H9 (cell line): ENCODE measurements at regions not wholly inside any gene's neighbourhood (a gene's known extent, or its start where the extent isn't known, plus 50 kb on each side); places are given as distances from the start of the nearest gene placed in this dataset.
A peak's percentile ranks its signal among the peaks of the same experiment; 100 is the strongest.

Experiments used
- DNase-seq: peaks from one replicate; pipeline ENCODE4 v3.0.0-alpha.2; 2017
- H2AFZ ChIP-seq: one replicate; pipeline ENCODE4 v1.6.1; 2013; ENCODE audit warnings: mild to moderate bottlenecking, low read length, control low read depth, moderate library complexity
- H2AK5ac ChIP-seq: 2 replicates; pipeline ENCODE4 v1.6.1; 2013; ENCODE audit warnings: low read length, control low read depth, mixed read lengths; ENCODE audit not compliant: insufficient read length
- H2BK120ac ChIP-seq: one replicate; pipeline ENCODE4 v1.6.1; 2013; ENCODE audit warnings: low read depth, mild to moderate bottlenecking, low read length, control low read depth, inconsistent platforms; ENCODE audit not compliant: poor library complexity, severe bottlenecking
- H2BK12ac ChIP-seq: 2 replicates; pipeline ENCODE4 v1.6.1; 2013; ENCODE audit warnings: low read length, control low read depth, mixed read lengths, low read depth; ENCODE audit not compliant: insufficient read length
- H2BK15ac ChIP-seq: 2 replicates; pipeline ENCODE4 v1.6.1; 2013; ENCODE audit warnings: low read depth, low read length, control low read depth
- H2BK20ac ChIP-seq: one replicate; pipeline ENCODE4 v1.6.1; 2013; ENCODE audit warnings: low read depth, mild to moderate bottlenecking, low read length, control low read depth, inconsistent platforms; ENCODE audit not compliant: poor library complexity, severe bottlenecking
- H2BK5ac ChIP-seq: 2 replicates; pipeline ENCODE4 v1.6.1; 2013; ENCODE audit warnings: low read length, control low read depth, mixed read lengths; ENCODE audit not compliant: insufficient read length
- H3K14ac ChIP-seq: 2 replicates; pipeline ENCODE4 v1.6.1; 2013; ENCODE audit warnings: low read length, control low read depth; ENCODE audit not compliant: insufficient read depth
- H3K18ac ChIP-seq: 2 replicates; pipeline ENCODE4 v1.6.1; 2013; ENCODE audit warnings: low read depth, mild to moderate bottlenecking, mixed read lengths, low read length, control low read depth; ENCODE audit not compliant: insufficient read length
- H3K23ac ChIP-seq: 2 replicates; pipeline ENCODE4 v1.6.1; 2013; ENCODE audit warnings: low read length, control low read depth, mixed read lengths, low read depth; ENCODE audit not compliant: insufficient read length
- H3K23me2 ChIP-seq: 2 replicates; pipeline ENCODE4 v1.6.1; 2013; ENCODE audit warnings: low read depth, mild to moderate bottlenecking, mixed read lengths, low read length, control low read depth; ENCODE audit not compliant: insufficient read length, poor library complexity, severe bottlenecking
- H3K27ac ChIP-seq: 2 replicates; pipeline ENCODE4 v1.5.1; 2013; ENCODE audit warnings: low read length, control low read depth, mixed read lengths, low read depth; ENCODE audit not compliant: insufficient read length
- H3K27me3 ChIP-seq: 2 replicates; pipeline ENCODE4 v1.6.1; 2013; ENCODE audit warnings: low read length, control low read depth, inconsistent platforms; ENCODE audit not compliant: insufficient read depth
- H3K4ac ChIP-seq: 2 replicates; pipeline ENCODE4 v1.6.1; 2013; ENCODE audit warnings: low read depth, mild to moderate bottlenecking, control low read depth, inconsistent platforms, low read length, moderate library complexity
- H3K4me1 ChIP-seq: 2 replicates; pipeline ENCODE4 v1.6.1; 2013; ENCODE audit warnings: low read length, control low read depth, inconsistent platforms; ENCODE audit not compliant: insufficient read depth
- H3K4me2 ChIP-seq: 2 replicates; pipeline ENCODE4 v1.6.1; 2013; ENCODE audit warnings: low read length, control low read depth, mixed read lengths; ENCODE audit not compliant: insufficient read length, insufficient read depth
- H3K56ac ChIP-seq: 2 replicates; pipeline ENCODE4 v1.6.1; 2013; ENCODE audit warnings: low read depth, mild to moderate bottlenecking, mixed read lengths, low read length, control low read depth; ENCODE audit not compliant: insufficient read length
- H3K79me1 ChIP-seq: 2 replicates; pipeline ENCODE4 v1.6.1; 2013; ENCODE audit warnings: low read depth, mild to moderate bottlenecking, moderate library complexity, low read length, control low read depth, inconsistent platforms; ENCODE audit not compliant: insufficient read depth, poor library complexity, severe bottlenecking
- H3K79me2 ChIP-seq: 2 replicates; pipeline ENCODE4 v1.6.1; 2013; ENCODE audit warnings: low read length, control low read depth, inconsistent platforms; ENCODE audit not compliant: insufficient read depth
- H3K9ac ChIP-seq: 2 replicates; pipeline ENCODE4 v1.6.1; 2013; ENCODE audit warnings: low read length, control low read depth, mixed read lengths; ENCODE audit not compliant: insufficient read length; ENCODE audit errors: extremely low read depth
- H3K9me3 ChIP-seq: one replicate; pipeline ENCODE4 v1.6.1; 2013; ENCODE audit warnings: low read depth, low read length, inconsistent platforms; ENCODE audit not compliant: control insufficient read depth
- H3T11ph ChIP-seq: one replicate; pipeline ENCODE4 v1.6.1; 2013; ENCODE audit warnings: mild to moderate bottlenecking, low read length, control low read depth, inconsistent platforms
- H4K20me1 ChIP-seq: one replicate; pipeline ENCODE4 v1.6.1; 2013; ENCODE audit not compliant: control insufficient read depth, insufficient read length, insufficient read depth
- H4K5ac ChIP-seq: 2 replicates; pipeline ENCODE4 v1.6.1; 2013; ENCODE audit warnings: low read depth, mild to moderate bottlenecking, mixed read lengths, low read length, control low read depth; ENCODE audit not compliant: insufficient read length
- H4K8ac ChIP-seq: replicated peaks from 2 replicates; pipeline ENCODE4 v1.6.1; 2013; ENCODE audit warnings: low read length, control low read depth, mixed read lengths, low read depth; ENCODE audit not compliant: insufficient read length
- H4K91ac ChIP-seq: 2 replicates; pipeline ENCODE4 v1.6.1; 2013; ENCODE audit warnings: low read depth, mild to moderate bottlenecking, moderate library complexity, mixed read lengths, low read length, control low read depth; ENCODE audit not compliant: insufficient read length
- H3K27ac Mint-ChIP-seq, 3 experiments: 2 replicates in 2 of 3; 3 replicates in 1 of 3; pipeline ENCODE4 v1.8.0; 2020 to 2021; ENCODE audit warnings: mixed read lengths in 3 of 3, mild to moderate bottlenecking in 1 of 3, moderate library complexity in 1 of 3
- H3K27me3 Mint-ChIP-seq: 2 replicates; pipeline ENCODE4 v1.8.0; 2021; ENCODE audit warnings: low read depth, mild to moderate bottlenecking, moderate library complexity, mixed read lengths
- H3K36me3 Mint-ChIP-seq, 3 experiments: 2 replicates in 2 of 3; 3 replicates in 1 of 3; pipeline ENCODE4 v1.8.0; 2020 to 2021; ENCODE audit warnings: low read depth in 3 of 3, mixed read lengths in 3 of 3; ENCODE audit not compliant: insufficient read depth in 1 of 3
- H3K4me1 Mint-ChIP-seq, 2 experiments: 2 replicates each; pipeline ENCODE4 v1.8.0; 2020; ENCODE audit warnings: mixed read lengths in 2 of 2
- H3K4me3 Mint-ChIP-seq, 2 experiments: 2 replicates in 1 of 2; 3 replicates in 1 of 2; pipeline ENCODE4 v1.8.0; 2020 to 2021; ENCODE audit warnings: mild to moderate bottlenecking in 2 of 2, mixed read lengths in 2 of 2, moderate library complexity in 1 of 2
- H3K9me3 Mint-ChIP-seq, 2 experiments: 2 replicates in 1 of 2; 3 replicates in 1 of 2; pipeline ENCODE4 v1.8.0; 2020; ENCODE audit warnings: mild to moderate bottlenecking in 2 of 2, mixed read lengths in 2 of 2, moderate library complexity in 1 of 2
- WGBS: extraction: QIAGEN DNeasy Blood & Tissue Kit; methylation state at CpG from one replicate; pipeline ENCODE4 v1.1.7; 2013; ENCODE audit warnings: missing lambda C conversion rate, low lambda C conversion rate, mixed read lengths; ENCODE audit not compliant: insufficient read length; ENCODE audit errors: extremely low coverage; 5-methylcytosine and 5-hydroxymethylcytosine counted together
- TF ChIP-seq, protein P1 (sequence below): fragments of 200-600 bp; sonication (generic); conservative IDR thresholded peaks from 3 replicates; pipeline ENCODE4 v1.8.0; 2021; ENCODE audit warnings: antibody characterized with exemption, mild to moderate bottlenecking

DNA sequence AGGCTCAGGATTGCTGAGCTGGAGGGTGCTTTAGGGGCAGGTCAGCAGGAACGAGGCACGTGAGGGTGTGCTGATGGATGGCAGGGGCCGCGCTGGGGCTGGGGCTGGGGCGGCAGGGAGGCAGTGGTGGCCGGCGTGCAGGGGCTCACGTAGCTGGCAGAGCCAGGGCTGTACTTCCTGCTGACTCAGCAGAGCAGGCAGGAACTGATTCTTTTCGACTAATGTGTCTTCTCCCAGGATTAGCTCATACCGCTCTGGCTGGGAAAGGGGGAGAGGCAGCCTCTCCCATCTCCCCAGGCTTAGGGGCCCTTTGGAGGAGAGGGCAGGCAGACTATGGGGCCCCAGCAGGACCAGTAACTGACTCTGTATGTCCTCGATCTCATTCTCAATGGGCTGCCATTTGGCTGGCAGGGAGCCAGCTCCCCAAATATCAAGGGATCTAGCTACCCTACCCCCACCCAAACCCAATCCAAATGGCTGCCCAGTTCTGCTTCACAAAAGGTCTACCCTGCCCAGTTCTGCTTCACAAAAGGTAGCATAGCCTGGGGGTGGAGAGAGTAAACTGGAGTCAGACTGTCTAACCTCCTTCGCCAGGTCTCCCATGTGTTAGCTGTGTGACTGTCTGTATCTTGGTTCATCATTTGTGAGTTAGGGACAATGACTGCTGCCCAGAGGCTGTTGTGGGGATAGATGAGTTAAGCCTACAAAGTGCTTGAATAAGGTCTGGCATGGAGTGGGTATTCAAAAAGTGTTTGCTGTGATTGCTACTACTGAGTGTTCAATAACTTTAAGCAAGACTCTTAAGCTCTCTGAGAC, 100.1 kb upstream of the SLC2A1 start:
- H3T11ph ChIP-seq = no peak overlapping the region
- H2BK5ac ChIP-seq = no peak overlapping the region
- H3K56ac ChIP-seq = no peak overlapping the region
- no peak overlapping the region for H3K14ac ChIP-seq
- Mint-ChIP-seq H3K4me3 (no peak overlapping the region; a peak in 1 of 5 replicates), H3K27ac (peak overlapping the region in 2 of 3 experiments; percentile 39 to 94; a peak in 2 of 7 replicates), H3K4me1 (peaks cover 35 to 41% of the 10 kb centered on the region in 2 experiments), H3K27me3 (peaks cover 8% of the 10 kb centered on the region), H3K9me3 (peaks cover 0 to 1% of the 10 kb centered on the region in 2 experiments; a peak in 1 of 5 replicates), H3K36me3 (no peaks in the 10 kb centered on the region; a peak in 1 of 7 replicates)
- no peak overlapping the region for H3K4me2 ChIP-seq
- H3K18ac ChIP-seq = no peak overlapping the region
- no CpG with 5 or more reads among the region's 12 CpGs for WGBS
- no peak overlapping the region for H3K27ac ChIP-seq
- H4K5ac ChIP-seq = no peak overlapping the region
- H4K20me1 ChIP-seq = no peaks in the 10 kb centered on the region
- H3K79me2 ChIP-seq = no peaks in the 10 kb centered on the region
- no peak overlapping the region for H2AFZ ChIP-seq
- H2BK120ac ChIP-seq = no peak overlapping the region
- H2BK15ac ChIP-seq = no peak overlapping the region
- no peak overlapping the region for H4K8ac ChIP-seq
- DNase-seq = peak; percentile 49
- no peak overlapping the region for H3K9ac ChIP-seq
- H4K91ac ChIP-seq = no peak overlapping the region
- TF ChIP-seq, protein P1, sequence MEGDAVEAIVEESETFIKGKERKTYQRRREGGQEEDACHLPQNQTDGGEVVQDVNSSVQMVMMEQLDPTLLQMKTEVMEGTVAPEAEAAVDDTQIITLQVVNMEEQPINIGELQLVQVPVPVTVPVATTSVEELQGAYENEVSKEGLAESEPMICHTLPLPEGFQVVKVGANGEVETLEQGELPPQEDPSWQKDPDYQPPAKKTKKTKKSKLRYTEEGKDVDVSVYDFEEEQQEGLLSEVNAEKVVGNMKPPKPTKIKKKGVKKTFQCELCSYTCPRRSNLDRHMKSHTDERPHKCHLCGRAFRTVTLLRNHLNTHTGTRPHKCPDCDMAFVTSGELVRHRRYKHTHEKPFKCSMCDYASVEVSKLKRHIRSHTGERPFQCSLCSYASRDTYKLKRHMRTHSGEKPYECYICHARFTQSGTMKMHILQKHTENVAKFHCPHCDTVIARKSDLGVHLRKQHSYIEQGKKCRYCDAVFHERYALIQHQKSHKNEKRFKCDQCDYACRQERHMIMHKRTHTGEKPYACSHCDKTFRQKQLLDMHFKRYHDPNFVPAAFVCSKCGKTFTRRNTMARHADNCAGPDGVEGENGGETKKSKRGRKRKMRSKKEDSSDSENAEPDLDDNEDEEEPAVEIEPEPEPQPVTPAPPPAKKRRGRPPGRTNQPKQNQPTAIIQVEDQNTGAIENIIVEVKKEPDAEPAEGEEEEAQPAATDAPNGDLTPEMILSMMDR = no peak
- H3K4ac ChIP-seq = no peak overlapping the region
- no peaks in the 10 kb centered on the region for H3K79me1 ChIP-seq
- peaks cover 8% of the 10 kb centered on the region; the same call in 1 of the 2 replicates for H3K4me1 ChIP-seq
- H2BK20ac ChIP-seq = no peak overlapping the region
- H3K27me3 ChIP-seq = no peaks in the 10 kb centered on the region
- H2AK5ac ChIP-seq = no peak overlapping the region
- no peaks in the 10 kb centered on the region for H3K9me3 ChIP-seq
- no peaks in the 10 kb centered on the region for H3K23me2 ChIP-seq
- H3K23ac ChIP-seq = no peak overlapping the region
- no peak overlapping the region for H2BK12ac ChIP-seq
